OCI-LY7 (cell line): ENCODE measurements at regions not wholly inside any gene's neighbourhood (a gene's known extent, or its start where the extent isn't known, plus 50 kb on each side); places are given as distances from the start of the nearest gene placed in this dataset.

Experiments
- CTCF ChIP-seq: fragments of 200-600 bp; sonication (generic); conservative IDR thresholded peaks from 2 replicates; pipeline ENCODE4 v1.5.1; 2014; ENCODE audit warnings: mild to moderate bottlenecking, antibody characterized with exemption, low read length, moderate library complexity, mixed read lengths
- EZH2phosphoT487 ChIP-seq: fragments of 200-600 bp; sonication (generic); IDR thresholded peaks from 2 replicates; pipeline ENCODE4 v1.6.1; 2018; ENCODE audit warnings: low read depth, borderline replicate concordance, mild to moderate bottlenecking, mixed run types, antibody characterized with exemption, low read length, moderate library complexity, mixed read lengths

- no peak for TF ChIP-seq CTCF
- no peak for TF ChIP-seq EZH2phosphoT487
These were observed 127.6 kb downstream of the SOX1 start for GRCh38 chr13:112194579-112194978.
